Natural killer cell (primary cell): ENCODE measurements at regions not wholly inside any gene's neighbourhood (a gene's known extent, or its start where the extent isn't known, plus 50 kb on each side); places are given as distances from the start of the nearest gene placed in this dataset.

Source experiments
- ATAC-seq, 3 donors: fragments of 150-1000 bp in 2 of 3; fragments of 200-7000 bp in 1 of 3; cut with Tn5 transposase; 1 replicate in 1 of 3; 2 replicates in 2 of 3; pipeline ENCODE4 v1.10.0; 2021; ENCODE audit warnings: mild to moderate bottlenecking in 2 of 3, moderate library complexity in 2 of 3
- DNase-seq, 2 donors: peaks; one replicate each; pipeline versions ENCODE4 v3.0.0 to v3.0.0-alpha.2; 2013 to 2021; ENCODE audit warnings: mixed read lengths in 1 of 2
- H3K27ac ChIP-seq: one replicate; pipeline ENCODE4 v1.5.1; 2013; ENCODE audit warnings: mild to moderate bottlenecking, low read length
- H3K27me3 ChIP-seq: one replicate; pipeline ENCODE4 v1.6.1; 2013; ENCODE audit warnings: low read length; ENCODE audit not compliant: control insufficient read depth, insufficient read depth
- H3K36me3 ChIP-seq: one replicate; pipeline ENCODE4 v1.6.1; 2013; ENCODE audit warnings: low read length; ENCODE audit not compliant: control insufficient read depth, insufficient read depth
- H3K4me1 ChIP-seq: one replicate; pipeline ENCODE4 v1.6.1; 2013; ENCODE audit warnings: low read length; ENCODE audit not compliant: control insufficient read depth, insufficient read depth
- H3K4me3 ChIP-seq: one replicate; pipeline ENCODE4 v1.5.1; 2013; ENCODE audit warnings: low read length
- H3K9me3 ChIP-seq: one replicate; pipeline ENCODE4 v1.6.1; 2013; ENCODE audit warnings: low read length; ENCODE audit not compliant: control insufficient read depth, insufficient read depth
- H3K27ac Mint-ChIP-seq, 2 donors: one replicate each; pipeline ENCODE4 v1.8.0; 2022; ENCODE audit warnings: mild to moderate bottlenecking in 2 of 2, mixed read lengths in 2 of 2, moderate library complexity in 1 of 2
- H3K27me3 Mint-ChIP-seq, 2 donors: one replicate each; pipeline ENCODE4 v1.8.0; 2022; ENCODE audit warnings: low read depth in 2 of 2, mixed read lengths in 2 of 2
- H3K36me3 Mint-ChIP-seq: one replicate; pipeline ENCODE4 v1.8.0; 2022; ENCODE audit warnings: mixed read lengths
- H3K4me1 Mint-ChIP-seq, 2 donors: one replicate each; pipeline ENCODE4 v1.8.0; 2022; ENCODE audit warnings: mixed read lengths in 2 of 2
- H3K4me3 Mint-ChIP-seq: one replicate; pipeline ENCODE4 v1.8.0; 2022; ENCODE audit warnings: mild to moderate bottlenecking, moderate library complexity, mixed read lengths
- H3K9me3 Mint-ChIP-seq, 2 donors: one replicate each; pipeline ENCODE4 v1.8.0; 2022; ENCODE audit warnings: mixed read lengths in 2 of 2
- CTCF ChIP-seq: fragments of 200-600 bp; IDR thresholded peaks from one replicate; pipeline ENCODE4 v1.8.0; 2022; ENCODE audit warnings: antibody characterized with exemption
- WGBS: methylation state at CpG from one replicate; pipeline ENCODE4 v1.1.7; 2013; ENCODE audit warnings: missing lambda C conversion rate; ENCODE audit not compliant: insufficient coverage; 5-methylcytosine and 5-hydroxymethylcytosine counted together
- intact Hi-C: fragments of 100-400 bp; cut with micrococcal nuclease; formaldehyde crosslinking; loops from one replicate; pipeline ENCODE4 v1.14.2; 2022

GRCh38 chr1:79714664-79715063 lies 708.1 kb upstream of the ADGRL4 start:
- Mint-ChIP-seq H3K27ac (no peak overlapping the region), H3K4me1 (no peaks in the 10 kb centered on the region), H3K27me3 (no peaks in the 10 kb centered on the region), H3K4me3 (no peak overlapping the region), H3K36me3 (no peaks in the 10 kb centered on the region), H3K9me3 (peaks cover 21 to 33% of the 10 kb centered on the region in 2 donors)
- intact Hi-C loops: no loop called here
- Histone ChIP-seq H3K36me3 (no peaks in the 10 kb centered on the region), H3K9me3 (peaks cover 7% of the 10 kb centered on the region), H3K27me3 (no peaks in the 10 kb centered on the region), H3K4me3 (no peak overlapping the region), H3K27ac (no peak overlapping the region), H3K4me1 (no peaks in the 10 kb centered on the region)
- TF ChIP-seq CTCF: no peak
- no peak for DNase-seq
- ATAC-seq: no peak

GRCh38 chr1:79711001-79711431 lies 704.5 kb upstream of the ADGRL4 start:
- peak overlapping the region; percentile 46 for H3K27ac ChIP-seq
- H3K27ac Mint-ChIP-seq: no peak overlapping the region
- no peaks in the 10 kb centered on the region for H3K36me3 Mint-ChIP-seq
- H3K9me3 Mint-ChIP-seq: peaks cover 18 to 31% of the 10 kb centered on the region in 2 donors
- no peaks in the 10 kb centered on the region for H3K27me3 ChIP-seq
- no peaks in the 10 kb centered on the region for H3K4me1 Mint-ChIP-seq
- no peaks in the 10 kb centered on the region for H3K27me3 Mint-ChIP-seq
- no peaks in the 10 kb centered on the region for H3K36me3 ChIP-seq
- H3K9me3 ChIP-seq: no peaks in the 10 kb centered on the region
- DNase-seq: no peak
- H3K4me3 ChIP-seq: no peak overlapping the region
- 49% methylated on average over 3 of the region's 3 CpGs for WGBS
- intact Hi-C loops: no loop called here
- no peak overlapping the region for H3K4me3 Mint-ChIP-seq
- H3K4me1 ChIP-seq: no peaks in the 10 kb centered on the region
- ATAC-seq: no peak
- TF ChIP-seq CTCF: no peak

DNA sequence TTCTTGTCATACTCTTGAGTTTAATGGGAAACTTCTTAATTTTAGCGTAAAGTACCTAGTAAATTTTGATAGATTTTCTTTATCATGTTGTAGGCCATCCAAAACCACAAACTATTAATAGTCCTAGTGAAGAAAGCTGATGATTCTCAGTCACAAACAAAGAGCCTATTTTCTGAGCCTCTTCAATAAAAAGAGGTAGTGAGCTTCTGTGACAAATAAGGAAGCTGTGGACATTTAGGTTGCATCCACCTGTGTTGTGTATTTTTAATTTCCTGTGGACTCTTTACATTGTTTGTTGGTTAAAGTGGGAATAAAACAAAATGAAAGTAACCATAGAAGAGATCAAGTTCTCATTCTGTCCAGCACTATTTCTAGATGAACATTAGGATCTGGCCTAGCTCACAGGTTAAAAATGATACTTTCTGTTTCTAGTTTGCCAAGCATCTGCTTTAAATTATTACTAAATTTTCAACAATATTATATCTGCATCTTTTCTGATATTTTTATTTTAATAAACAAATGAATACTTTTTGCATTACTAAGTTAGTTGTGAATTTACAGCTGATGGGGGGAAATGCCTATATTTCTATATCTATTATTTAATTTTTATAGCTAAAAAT lies 702.2 kb upstream of the ADGRL4 start:
- H3K4me3 Mint-ChIP-seq: no peak overlapping the region
- no peak for ATAC-seq
- no peaks in the 10 kb centered on the region for H3K27me3 Mint-ChIP-seq
- no peak overlapping the region for H3K27ac Mint-ChIP-seq
- H3K36me3 Mint-ChIP-seq: no peaks in the 10 kb centered on the region
- no peak for DNase-seq
- Histone ChIP-seq H3K27ac (no peak overlapping the region), H3K9me3 (peaks cover 5% of the 10 kb centered on the region), H3K4me1 (no peaks in the 10 kb centered on the region), H3K4me3 (no peak overlapping the region), H3K36me3 (no peaks in the 10 kb centered on the region), H3K27me3 (no peaks in the 10 kb centered on the region)
- H3K9me3 Mint-ChIP-seq: peaks cover 15 to 34% of the 10 kb centered on the region in 2 donors
- no CpG with 5 or more reads among the region's 1 CpG for WGBS
- intact Hi-C loops: no loop called here
- H3K4me1 Mint-ChIP-seq: no peaks in the 10 kb centered on the region
- TF ChIP-seq CTCF: no peak

DNA sequence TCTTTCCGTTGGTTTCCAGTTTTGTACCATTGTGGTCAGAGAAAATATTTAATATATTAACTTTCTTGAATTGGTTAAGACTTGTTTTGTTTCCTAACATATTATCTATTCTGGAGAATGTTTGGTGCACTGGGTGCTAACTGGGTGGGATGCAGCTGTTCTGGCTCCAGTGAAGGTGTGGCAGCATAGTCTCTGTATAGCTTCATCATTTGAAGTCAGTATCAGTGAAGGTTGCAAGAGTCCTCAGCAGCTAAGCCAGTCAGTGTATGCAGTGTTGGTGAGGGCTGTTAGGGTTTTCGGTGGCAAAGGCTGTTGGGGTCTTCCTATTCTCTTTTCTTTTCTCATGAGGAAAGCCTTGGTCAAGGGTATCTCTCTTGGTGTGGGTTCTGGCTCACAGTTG lies 698.7 kb upstream of the ADGRL4 start:
- peaks cover 18 to 22% of the 10 kb centered on the region in 2 donors for H3K9me3 Mint-ChIP-seq
- Histone ChIP-seq H3K27ac (no peak overlapping the region), H3K4me3 (no peak overlapping the region), H3K4me1 (no peaks in the 10 kb centered on the region), H3K27me3 (no peaks in the 10 kb centered on the region), H3K9me3 (peaks cover 8% of the 10 kb centered on the region), H3K36me3 (no peaks in the 10 kb centered on the region)
- DNase-seq (no peak), ATAC-seq (no peak)
- H3K4me3 Mint-ChIP-seq: no peak overlapping the region
- H3K36me3 Mint-ChIP-seq: peaks cover 7% of the 10 kb centered on the region
- 92% methylated on average over 1 of the region's 2 CpGs for WGBS
- no peaks in the 10 kb centered on the region for H3K27me3 Mint-ChIP-seq
- H3K27ac Mint-ChIP-seq: no peak overlapping the region
- intact Hi-C loops: no loop called here
- no peaks in the 10 kb centered on the region for H3K4me1 Mint-ChIP-seq
- no peak for TF ChIP-seq CTCF
